D721Med (cell line): ENCODE measurements at regions not wholly inside any gene's neighbourhood (a gene's known extent, or its start where the extent isn't known, plus 50 kb on each side); places are given as distances from the start of the nearest gene placed in this dataset.

Source experiments
- DNase-seq: peaks from one replicate; pipeline ENCODE4 v3.0.0; 2011; ENCODE audit warnings: low spot score; ENCODE audit not compliant: insufficient read length
- FAIRE-seq: peaks from 2 replicates; lab custom pipeline; 2011; peaks lifted over from hg19 to GRCh38; lab: Jason Lieb, UNC
- TF ChIP-seq, protein P1 (sequence below): IDR thresholded peaks from 2 replicates; pipeline ENCODE4 v1.5.1; 2012; ENCODE audit warnings: mild to moderate bottlenecking, control low read depth; ENCODE audit not compliant: insufficient read depth; ENCODE audit errors: missing control alignments

DNA sequence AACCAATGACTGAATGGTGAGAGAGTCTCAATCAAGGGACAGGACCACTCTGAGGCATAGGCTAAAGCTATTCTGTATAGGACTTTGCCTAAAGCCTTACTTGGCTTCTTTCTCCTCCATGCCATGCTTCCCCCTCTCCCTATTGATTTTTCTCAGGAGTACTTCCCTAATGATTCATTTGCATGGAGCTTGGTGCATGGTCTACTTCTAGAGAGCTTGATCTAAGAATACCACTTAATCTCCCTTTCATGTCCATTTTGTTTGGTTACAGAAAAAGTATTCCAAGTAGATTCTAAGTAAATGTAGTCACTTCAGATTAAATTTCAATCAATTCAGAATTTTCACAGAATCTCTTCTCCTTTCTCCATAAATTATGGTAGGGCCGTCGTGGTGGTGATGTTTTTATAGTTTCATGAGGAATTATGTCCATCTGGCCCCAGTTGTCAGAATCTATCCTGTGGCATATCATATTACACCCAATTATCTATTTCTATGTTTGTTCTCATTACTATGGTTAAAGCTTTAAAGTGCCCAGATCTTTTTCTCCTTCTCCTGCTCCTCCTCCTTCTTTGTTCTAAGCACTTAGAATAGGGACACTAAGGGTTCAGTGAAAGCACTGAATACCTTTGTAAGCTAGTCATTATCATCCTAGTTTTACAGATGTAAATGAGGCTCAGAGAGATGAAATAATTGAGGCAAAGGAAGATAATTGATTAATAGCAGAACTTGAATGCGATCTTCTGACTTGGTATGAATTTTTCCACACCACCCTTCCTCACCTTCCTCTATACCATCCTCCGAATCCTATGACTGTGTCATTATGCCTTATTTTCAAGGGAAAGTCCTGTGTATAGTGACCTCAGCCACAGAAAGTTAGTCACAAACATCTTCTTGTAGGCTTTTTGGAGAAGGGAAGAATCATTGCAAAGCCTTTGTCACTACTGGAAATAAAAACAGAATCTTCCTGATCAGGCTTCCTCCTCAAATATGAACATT lies 85.6 kb upstream of the ZRANB2 start:
- FAIRE-seq (no peak), DNase-seq (no peak)
- TF ChIP-seq, protein P1, sequence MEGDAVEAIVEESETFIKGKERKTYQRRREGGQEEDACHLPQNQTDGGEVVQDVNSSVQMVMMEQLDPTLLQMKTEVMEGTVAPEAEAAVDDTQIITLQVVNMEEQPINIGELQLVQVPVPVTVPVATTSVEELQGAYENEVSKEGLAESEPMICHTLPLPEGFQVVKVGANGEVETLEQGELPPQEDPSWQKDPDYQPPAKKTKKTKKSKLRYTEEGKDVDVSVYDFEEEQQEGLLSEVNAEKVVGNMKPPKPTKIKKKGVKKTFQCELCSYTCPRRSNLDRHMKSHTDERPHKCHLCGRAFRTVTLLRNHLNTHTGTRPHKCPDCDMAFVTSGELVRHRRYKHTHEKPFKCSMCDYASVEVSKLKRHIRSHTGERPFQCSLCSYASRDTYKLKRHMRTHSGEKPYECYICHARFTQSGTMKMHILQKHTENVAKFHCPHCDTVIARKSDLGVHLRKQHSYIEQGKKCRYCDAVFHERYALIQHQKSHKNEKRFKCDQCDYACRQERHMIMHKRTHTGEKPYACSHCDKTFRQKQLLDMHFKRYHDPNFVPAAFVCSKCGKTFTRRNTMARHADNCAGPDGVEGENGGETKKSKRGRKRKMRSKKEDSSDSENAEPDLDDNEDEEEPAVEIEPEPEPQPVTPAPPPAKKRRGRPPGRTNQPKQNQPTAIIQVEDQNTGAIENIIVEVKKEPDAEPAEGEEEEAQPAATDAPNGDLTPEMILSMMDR: no peak

DNA sequence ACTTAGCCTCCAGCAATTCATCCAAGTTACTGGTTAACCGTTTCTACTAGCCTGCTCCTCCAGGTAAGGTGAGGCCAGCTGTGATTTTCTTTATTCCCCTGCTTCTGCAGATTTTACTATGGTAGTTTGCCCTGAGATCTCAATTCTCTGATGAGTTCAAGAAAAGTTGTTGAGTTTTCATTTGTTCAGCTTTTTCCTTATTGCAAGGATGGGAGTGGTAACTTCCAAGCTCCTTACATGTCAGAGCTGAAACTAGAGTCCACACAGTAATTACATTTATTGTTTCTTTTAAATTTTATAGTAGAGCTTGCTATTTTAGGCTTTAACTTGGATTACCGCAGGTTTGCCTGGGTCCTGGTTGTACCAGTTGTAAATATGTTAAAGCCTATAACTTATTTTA lies 76.9 kb upstream of the ZRANB2 start:
- TF ChIP-seq, protein P1: no peak
- FAIRE-seq (no peak), DNase-seq (no peak)

DNA sequence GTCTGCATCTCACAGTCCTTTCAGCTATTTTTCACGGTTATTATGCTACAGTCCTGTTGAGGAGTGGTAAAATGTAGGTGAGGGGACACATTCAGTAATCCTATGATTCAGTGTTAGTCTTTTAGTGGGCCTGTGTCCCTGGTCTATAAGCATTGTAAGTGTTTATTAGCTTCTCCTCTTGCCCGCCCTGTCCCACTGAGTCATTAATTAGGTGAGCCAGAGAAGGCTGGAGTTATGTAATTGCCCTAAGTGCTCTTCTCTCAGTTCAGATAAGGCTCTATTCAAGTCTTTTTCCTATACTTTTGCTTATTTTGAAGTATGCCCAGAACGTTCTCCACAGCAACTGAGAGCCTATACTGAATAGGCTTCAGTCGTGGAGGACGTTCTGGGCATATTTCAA lies 76.3 kb upstream of the ZRANB2 start:
- no peak for FAIRE-seq
- DNase-seq: no peak
- TF ChIP-seq, protein P1: no peak

DNA sequence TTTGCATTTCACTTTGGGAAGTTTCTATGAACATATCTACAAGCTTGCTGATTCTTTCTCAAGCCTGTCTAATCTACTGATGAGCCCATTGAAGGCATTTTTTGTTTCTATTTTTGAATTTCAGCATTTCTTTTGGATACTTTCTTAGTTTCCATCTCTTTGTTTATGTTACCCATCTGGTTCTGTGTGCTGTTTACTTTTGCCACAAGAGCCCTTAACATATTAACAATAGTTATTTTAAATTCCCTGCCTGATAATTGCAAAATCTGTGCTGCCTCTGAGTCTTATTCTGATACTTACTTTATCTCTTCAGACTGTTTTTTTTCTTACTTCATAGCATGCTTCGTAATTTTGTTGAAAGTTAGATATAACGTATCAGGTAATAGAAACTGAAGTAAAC lies 75.8 kb upstream of the ZRANB2 start:
- TF ChIP-seq, protein P1: no peak
- no peak for FAIRE-seq

DNA sequence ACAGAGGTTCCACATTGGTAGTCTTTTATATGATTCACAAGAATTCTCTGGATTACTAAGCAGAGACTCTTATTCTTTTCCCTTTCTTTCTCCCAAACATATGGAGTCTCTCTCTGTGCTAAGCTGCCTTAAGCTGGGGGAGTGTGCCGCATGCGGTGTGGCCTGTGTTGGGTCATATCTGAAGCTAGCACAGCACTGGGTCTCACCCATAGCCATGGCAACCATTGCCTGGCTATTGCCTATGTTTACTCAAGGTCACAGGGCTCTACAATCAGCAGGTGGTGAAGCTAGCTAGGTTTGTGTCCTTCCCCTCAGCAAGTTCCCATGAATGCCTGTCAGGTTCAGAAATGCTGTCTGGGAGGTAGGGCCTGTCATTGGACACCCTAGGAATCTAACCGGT lies 73.6 kb upstream of the ZRANB2 start:
- DNase-seq: no peak

More for the DNA sequence above, 75.8 kb upstream of the ZRANB2 start:
- DNase-seq: no peak

DNA sequence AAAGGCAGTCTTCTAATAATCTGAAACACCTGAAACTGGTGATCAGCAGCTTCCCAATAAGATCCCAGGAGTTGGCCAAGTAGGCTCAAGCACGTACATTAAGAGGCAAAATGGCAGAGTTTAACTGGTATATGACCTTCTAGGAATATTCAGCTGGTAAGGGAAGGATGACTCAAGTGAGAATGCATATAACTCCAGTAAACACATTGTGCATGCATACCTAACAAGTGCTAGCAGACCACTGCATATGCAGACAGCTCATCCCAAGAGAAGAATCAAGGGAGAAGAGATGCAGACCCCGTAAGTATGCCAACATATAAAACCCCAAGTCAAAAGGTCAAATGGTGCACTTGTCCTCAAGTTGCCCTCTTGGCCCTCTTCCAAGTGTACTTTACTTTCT lies 73.0 kb upstream of the ZRANB2 start:
- DNase-seq: no peak
- no peak for FAIRE-seq
- TF ChIP-seq, protein P1: no peak

More for the DNA sequence above, 73.6 kb upstream of the ZRANB2 start:
- TF ChIP-seq, protein P1: no peak
- no peak for FAIRE-seq

DNA sequence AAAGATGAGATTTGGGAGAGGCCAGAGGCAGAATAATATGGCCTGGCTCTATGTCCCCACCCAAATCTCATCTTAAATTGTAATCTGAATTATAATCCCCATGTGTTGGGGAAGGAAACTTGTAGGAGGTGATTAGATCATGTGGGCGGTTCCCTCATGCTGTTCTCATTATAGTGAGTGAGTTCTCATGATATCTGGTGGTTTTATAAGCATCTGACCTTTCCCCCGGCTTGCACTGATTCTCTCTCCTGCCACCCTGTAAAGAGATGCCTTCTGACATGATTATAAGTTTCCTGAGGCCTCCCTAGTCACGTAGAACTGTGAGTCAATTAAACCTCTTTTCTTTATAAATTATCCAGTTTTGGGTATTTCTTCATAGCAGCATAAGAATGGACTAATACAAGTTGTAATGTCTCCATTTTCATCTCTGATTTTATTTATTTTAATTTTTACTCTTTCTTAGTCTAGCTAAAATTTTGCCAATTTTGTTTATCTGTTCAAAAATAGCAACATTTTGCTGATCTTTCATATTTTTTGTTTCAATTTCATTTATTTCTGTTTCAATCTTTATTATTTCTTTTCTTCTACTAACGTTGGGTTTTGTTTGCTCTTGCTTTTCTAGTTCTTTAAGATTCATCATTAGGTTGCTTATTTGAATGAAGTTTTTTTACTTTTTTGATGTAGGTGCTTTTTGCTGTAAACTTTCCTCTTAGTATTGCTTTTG lies 67.0 kb upstream of the ZRANB2 start:
- FAIRE-seq: no peak
- DNase-seq: no peak
- TF ChIP-seq, protein P1: no peak
